ENCODE measurements at regions not wholly inside any gene's neighbourhood (a gene's known extent, or its start where the extent isn't known, plus 50 kb on each side); places are given as distances from the start of the nearest gene placed in this dataset.

DNA sequence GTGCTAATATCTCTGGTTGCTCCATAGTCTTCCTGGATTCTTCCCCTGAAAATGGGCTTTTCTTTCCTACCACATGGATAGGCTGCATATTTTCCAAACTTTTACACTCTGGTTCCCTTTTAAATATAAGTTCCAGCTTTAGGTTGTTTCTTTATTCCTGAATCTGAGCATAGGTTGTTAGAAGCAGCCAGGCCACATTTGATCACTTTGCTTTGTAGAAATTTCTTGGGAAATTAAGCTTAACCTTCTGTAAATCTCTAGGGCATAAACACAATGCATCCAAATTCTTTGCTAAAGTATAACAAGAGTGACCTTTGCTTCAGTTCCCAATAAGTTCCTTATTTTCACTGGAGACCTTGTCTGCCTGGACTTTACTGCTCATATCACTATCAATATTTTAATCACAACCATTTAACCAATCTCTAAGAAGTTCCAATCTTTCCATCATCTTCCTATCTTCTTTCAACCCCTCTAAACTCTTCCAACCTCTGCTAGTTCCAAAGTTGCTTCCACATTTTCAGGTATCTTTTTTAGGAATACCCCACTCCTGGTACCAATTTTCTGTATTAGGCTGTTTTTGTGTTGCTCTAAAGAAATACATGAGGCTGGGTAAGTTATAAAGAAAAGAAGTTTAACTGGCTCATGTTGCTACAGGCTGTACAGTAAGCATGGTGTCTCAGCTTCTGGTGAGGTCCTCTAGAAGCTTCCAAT, 389.6 kb upstream of the HS6ST1 start:
- Histone ChIP-seq H3K36me3 (no peaks in the 10 kb centered on the region), H3K27me3 (no peaks in the 10 kb centered on the region), H3K9me3 (no peaks in the 10 kb centered on the region), H3K4me1 (ENCODE audit: insufficient read depth) (no peaks in the 10 kb centered on the region), H3K4me3 (no peak overlapping the region), H3K27ac (no peak overlapping the region)
- no peak for DNase-seq
- TF ChIP-seq EP300 (IDR thresholded peaks at IDR 0.05) (no peak), POLR2A (IDR thresholded peaks at IDR 0.05) (no peak)
- TF ChIP-seq, protein P1, sequence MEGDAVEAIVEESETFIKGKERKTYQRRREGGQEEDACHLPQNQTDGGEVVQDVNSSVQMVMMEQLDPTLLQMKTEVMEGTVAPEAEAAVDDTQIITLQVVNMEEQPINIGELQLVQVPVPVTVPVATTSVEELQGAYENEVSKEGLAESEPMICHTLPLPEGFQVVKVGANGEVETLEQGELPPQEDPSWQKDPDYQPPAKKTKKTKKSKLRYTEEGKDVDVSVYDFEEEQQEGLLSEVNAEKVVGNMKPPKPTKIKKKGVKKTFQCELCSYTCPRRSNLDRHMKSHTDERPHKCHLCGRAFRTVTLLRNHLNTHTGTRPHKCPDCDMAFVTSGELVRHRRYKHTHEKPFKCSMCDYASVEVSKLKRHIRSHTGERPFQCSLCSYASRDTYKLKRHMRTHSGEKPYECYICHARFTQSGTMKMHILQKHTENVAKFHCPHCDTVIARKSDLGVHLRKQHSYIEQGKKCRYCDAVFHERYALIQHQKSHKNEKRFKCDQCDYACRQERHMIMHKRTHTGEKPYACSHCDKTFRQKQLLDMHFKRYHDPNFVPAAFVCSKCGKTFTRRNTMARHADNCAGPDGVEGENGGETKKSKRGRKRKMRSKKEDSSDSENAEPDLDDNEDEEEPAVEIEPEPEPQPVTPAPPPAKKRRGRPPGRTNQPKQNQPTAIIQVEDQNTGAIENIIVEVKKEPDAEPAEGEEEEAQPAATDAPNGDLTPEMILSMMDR (IDR thresholded peaks at IDR 0.05): no peak
- intact Hi-C loops (cut with DNase I): no loop called here

DNA sequence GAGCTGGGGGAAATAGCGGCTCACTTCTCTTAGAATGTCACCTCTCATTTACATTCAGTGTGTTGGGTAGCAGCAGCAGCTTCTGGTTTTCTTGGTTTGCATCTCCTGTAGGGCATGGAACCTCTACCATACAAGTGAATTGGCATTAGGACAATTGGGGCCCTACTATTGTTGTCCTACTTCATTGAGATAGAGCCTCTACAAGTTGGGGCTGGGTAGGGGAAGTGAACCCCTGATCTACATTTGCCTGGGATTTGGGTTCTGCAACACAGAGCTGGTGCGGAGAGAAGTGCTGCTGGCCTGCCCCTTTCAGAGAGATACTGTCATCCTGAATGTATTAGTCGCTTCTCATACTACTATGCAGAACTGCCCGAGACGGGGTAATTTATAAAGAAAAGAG, 391.6 kb upstream of the HS6ST1 start:
- WGBS, 3 donors: 94 to 95% (median 95%) methylated on average over 5 of the region's 5 CpGs
- intact Hi-C loops (cut with DNase I): no loop called here
- TF ChIP-seq, protein P1 (IDR thresholded peaks at IDR 0.05): no peak
- TF ChIP-seq POLR2A (IDR thresholded peaks at IDR 0.05): no peak
- no peak for TF ChIP-seq EP300 (IDR thresholded peaks at IDR 0.05)
- Histone ChIP-seq H3K9me3 (no peaks in the 10 kb centered on the region), H3K36me3 (no peaks in the 10 kb centered on the region), H3K27ac (no peak overlapping the region), H3K4me1 (ENCODE audit: insufficient read depth) (no peaks in the 10 kb centered on the region), H3K4me3 (no peak overlapping the region), H3K27me3 (no peaks in the 10 kb centered on the region)
- DNase-seq: no peak

DNA sequence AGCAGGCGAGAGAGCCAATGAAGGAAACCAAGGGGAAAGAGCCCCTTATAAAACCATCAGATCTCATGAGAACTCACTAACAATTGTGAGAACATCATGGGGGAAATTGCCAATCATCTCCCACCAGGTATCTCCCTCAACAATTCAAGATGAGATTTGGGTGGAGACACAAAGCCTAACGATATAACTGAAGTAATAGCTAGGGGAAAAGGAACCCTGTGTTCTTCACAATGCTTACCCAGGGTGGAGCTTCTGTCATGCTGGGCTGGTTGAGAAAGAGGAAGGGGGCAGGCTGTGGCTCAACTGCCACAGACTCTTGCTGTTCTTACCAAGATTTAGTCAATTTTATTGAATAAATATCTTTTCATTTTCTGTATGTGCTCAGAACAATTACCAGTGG, 392.1 kb upstream of the HS6ST1 start:
- no peaks in the 10 kb centered on the region for H3K9me3 ChIP-seq
- 89 to 91% (median 90%) methylated on average over 2 of the region's 2 CpGs for WGBS, 3 donors
- H3K36me3 ChIP-seq: no peaks in the 10 kb centered on the region
- H3K27ac ChIP-seq: no peak overlapping the region
- DNase-seq: no peak
- no peaks in the 10 kb centered on the region for H3K4me1 ChIP-seq (ENCODE audit: insufficient read depth)
- intact Hi-C loops (cut with DNase I): no loop called here
- no peak for TF ChIP-seq EP300 (IDR thresholded peaks at IDR 0.05)
- no peak for TF ChIP-seq POLR2A (IDR thresholded peaks at IDR 0.05)
- TF ChIP-seq, protein P1 (IDR thresholded peaks at IDR 0.05): no peak
- H3K27me3 ChIP-seq: no peaks in the 10 kb centered on the region
- H3K4me3 ChIP-seq: no peak overlapping the region

DNA sequence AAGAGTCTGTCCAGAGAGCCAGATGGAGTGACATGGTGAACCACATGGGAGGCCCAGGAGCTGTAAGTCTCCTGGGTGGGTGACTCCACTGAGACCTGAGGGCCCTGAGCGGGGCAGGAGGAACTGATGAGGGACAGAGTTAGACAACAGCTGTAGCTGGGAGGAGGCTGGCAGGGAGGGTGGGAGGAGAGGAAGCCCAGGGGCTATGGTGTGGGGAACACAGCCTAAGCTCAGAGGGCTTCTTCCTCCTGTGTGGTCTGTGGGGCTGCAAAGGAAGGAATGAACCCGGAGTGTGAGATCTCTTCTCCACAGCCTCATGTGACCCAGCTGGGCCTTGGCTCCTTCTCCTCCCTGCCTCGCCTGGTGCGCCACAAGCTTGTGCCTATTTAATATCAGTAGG, 395.6 kb upstream of the HS6ST1 start:
- no peak overlapping the region for H3K27ac ChIP-seq
- H3K9me3 ChIP-seq: no peaks in the 10 kb centered on the region
- no peak for DNase-seq
- intact Hi-C loops (cut with DNase I): no loop called here
- no peaks in the 10 kb centered on the region for H3K27me3 ChIP-seq
- 77 to 82% (median 79%) methylated on average over 4 of the region's 4 CpGs for WGBS, 3 donors
- no peak for TF ChIP-seq EP300 (IDR thresholded peaks at IDR 0.05)
- TF ChIP-seq, protein P1 (IDR thresholded peaks at IDR 0.05): no peak
- no peak for TF ChIP-seq POLR2A (IDR thresholded peaks at IDR 0.05)
- no peaks in the 10 kb centered on the region for H3K36me3 ChIP-seq
- H3K4me3 ChIP-seq: no peak overlapping the region
- no peaks in the 10 kb centered on the region for H3K4me1 ChIP-seq (ENCODE audit: insufficient read depth)

Data from ovary (tissue), 7 donors.